GM04504 (cell line): ENCODE measurements at regions not wholly inside any gene's neighbourhood (a gene's known extent, or its start where the extent isn't known, plus 50 kb on each side); places are given as distances from the start of the nearest gene placed in this dataset.

Source experiments
- DNase-seq: peaks from one replicate; pipeline ENCODE4 v3.0.0-alpha.2; 2012; ENCODE audit warnings: low read depth

DNA sequence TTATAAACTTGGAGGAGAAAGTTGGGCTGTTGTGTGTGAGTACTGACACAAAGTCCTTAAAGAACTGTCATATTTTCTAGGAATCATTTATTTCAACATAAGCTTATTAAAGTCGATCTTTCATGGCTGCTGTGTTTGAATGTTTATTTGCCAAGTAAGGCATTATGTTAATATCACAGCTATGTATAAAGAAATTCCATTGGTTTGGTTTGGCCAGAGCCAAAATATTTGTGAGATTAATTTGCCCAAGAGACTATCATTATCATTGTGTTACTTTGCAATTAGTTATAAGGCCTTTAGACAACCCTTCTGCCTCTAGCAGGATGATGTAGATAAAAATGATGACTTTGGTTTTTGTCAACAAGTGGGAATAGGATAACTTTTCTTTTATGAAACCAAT lies 240.6 kb upstream of the NT5C1B start:
- peak; percentile 14 for DNase-seq

DNA sequence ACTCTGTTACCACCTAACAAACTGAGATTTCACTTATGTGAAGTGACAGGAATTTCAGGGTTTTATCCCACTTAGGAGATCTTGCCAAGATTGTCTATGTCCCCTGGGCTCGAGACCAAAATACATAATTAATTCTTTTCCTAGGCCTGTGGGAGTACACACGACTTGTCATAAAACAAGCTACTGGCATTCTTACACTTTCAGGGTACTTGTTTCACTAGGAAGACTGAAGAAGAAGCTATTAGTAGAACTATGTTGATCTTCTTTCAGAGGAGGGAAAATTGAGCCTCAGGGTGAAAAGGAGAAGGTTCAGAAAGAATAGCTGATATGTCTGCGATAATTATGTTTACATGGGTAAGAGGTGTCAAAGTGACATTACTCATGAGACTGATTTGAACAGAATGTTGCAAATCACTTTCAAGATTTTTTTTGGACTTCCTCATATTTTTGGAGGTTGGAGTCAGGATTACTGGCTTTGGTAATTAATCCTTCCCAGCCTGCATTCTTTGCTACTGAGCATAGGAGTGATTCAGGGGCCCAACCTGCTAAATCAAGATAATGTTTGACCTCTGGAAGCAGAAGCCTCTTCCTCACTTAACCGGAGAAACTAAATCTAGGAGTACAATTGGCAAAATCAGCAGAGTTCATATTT lies 240.0 kb upstream of the NT5C1B start:
- peak; percentile 42 for DNase-seq

GRCh38 chr2:18828296-18828695 lies 238.9 kb upstream of the NT5C1B start:
- no peak for DNase-seq

DNA sequence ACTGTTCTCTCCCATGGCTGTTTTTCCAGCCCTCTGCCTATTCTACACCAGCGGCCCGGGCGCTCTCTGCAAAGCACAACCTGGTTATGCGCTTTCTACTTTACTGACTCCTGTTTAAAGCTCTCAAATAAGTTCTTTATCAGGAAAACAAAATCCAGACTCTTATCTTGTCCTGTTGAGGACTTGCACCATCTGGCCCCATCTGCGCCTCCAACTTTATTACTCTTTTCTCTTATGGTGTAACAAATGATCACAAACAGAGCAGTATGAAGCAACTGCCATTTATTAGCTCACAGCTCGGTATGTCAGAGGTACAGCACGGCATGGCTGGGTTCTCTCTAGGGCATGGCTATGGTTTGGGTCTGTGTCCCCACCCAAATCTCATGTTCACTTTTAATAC lies 236.5 kb upstream of the NT5C1B start:
- no peak for DNase-seq

DNA sequence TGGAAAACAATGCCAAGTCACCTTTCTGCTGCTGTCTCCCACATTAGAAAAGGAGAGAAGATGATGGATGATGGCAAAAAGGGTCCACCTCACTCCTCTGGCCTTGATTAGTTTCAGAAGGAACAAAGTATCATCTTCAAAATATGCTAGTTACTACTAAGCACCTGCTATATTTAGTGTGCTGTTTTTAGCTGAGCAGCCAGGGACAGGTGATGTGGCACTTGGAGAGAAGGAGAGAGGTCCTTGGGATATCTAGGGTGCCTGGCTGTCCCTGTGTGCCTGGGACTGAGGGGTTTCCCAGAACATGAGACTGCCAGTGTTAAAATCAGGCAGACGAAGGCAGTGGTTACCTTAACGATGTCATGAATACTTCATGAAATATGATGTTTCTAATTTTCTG lies 235.5 kb upstream of the NT5C1B start:
- DNase-seq: no peak

DNA sequence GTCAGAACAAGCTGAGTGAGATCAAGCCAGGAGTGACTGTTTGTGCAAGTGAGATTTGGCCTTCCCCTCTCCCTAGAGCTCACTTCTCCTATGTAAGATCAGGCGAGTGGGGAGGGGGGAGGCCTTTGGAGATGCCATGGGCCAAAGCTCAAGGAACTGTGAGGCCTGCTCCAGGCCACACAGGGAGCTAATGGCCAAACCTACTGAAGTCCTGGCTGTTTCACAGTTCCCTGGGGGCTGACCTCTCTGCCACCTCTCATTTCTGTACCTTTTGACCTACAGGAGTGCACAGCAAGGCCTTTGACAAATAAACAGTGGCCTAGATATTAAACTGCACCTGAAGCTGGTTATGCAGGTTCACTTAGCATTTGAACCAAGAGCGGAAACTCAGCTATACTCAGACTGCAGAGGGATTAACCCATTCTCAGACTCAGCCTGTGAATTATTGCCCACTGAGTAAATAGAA lies 235.0 kb upstream of the NT5C1B start:
- DNase-seq: no peak

- no peak for DNase-seq
These were observed 232.1 kb upstream of the NT5C1B start for GRCh38 chr2:18821431-18821830.

GRCh38 chr2:18820966-18821365 lies 231.6 kb upstream of the NT5C1B start:
- no peak for DNase-seq

DNA sequence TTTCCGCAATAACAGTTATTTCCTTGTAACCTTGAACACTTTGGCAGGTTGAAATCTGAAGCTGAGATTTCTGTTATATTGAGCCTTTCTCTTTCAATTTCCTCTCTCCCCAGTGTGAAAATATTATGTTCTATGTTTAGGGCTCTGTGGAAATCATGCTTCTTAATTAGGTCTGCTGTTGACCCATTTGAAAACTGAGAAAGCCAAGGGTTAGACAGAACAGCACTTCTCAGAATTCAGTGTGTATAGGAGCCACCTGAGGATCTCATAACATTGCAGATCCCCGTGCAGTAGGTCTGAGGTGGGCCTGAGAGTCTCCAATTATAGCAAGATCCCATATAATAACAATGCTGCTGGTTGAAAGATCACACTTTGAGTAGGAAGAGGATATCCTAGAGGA lies 230.2 kb upstream of the NT5C1B start:
- DNase-seq: no peak

DNA sequence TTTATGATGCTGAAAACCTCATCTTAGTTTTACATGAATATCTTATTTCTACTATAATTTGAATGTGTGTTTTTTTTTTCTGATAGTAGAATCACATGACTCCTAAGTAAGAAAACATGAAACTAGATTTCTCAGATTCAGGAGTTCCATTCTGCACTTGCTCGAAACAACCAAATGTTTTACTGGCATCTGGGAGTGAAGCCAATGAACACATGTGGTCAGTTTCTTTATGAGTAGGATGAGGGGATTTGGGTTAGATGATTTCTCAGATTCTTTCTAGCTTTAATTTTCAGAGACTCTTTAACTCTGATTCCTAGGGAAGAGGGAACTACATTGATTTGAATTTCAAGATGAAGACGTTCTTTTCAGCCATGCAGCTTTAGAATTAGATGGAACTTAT lies 225.0 kb upstream of the NT5C1B start:
- peak; percentile 30 for DNase-seq

DNA sequence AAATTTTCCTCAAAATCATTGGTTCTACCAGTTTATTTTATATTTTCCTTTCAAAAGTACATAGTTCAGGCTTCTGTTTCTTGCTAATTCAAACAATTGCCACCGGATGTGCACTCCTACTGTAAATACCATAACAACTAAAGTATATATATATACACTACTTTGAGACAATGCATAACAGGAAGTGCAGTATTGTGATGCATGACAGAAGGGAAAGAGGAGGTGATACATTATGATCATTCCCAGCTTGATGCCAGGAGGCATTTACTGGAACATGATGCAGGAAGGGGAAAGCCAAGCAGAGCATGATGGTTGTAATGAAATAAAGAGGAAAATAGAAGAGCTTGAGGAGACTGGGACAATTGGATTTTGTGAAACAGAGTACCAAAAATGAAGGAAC lies 215.2 kb upstream of the NT5C1B start:
- DNase-seq: no peak

DNA sequence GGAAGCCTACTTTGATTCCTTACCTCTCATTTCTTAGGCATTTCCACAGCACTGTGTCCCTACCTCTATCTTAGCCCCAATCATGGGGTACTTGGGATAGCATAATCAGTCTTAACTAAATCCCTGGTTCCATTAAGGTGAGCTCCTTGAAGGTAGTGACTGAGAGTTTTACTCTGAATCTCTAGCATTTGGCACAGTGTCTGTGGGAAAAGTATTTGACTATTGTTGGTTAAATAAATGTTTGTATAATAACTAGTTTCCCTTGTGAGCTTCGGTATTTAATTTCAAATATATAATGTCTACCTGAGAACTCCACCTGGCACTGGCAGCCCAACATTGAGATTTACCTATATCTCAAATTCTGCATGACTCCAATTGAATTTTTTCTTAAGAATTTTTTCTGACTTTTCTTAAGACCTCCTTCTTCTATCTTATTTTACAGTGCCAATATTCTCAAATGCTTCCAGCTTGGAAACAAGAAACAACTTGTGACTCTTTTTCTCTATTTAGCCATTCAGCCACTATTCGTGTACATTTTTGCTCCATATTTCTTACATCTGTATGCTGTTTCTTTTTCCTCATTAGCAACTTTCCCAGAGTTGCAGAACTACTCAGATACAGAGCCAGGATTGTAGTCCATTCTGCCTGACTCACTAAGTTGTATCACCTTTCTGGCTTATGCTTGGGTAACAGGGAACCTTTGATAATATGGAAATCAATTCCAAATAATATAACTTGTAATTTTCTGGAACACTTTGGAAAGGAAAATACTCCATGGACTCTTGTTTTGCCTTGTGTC lies 214.0 kb upstream of the NT5C1B start:
- DNase-seq: no peak

GRCh38 chr2:18800240-18800971 lies 211.0 kb upstream of the NT5C1B start:
- no peak for DNase-seq

DNA sequence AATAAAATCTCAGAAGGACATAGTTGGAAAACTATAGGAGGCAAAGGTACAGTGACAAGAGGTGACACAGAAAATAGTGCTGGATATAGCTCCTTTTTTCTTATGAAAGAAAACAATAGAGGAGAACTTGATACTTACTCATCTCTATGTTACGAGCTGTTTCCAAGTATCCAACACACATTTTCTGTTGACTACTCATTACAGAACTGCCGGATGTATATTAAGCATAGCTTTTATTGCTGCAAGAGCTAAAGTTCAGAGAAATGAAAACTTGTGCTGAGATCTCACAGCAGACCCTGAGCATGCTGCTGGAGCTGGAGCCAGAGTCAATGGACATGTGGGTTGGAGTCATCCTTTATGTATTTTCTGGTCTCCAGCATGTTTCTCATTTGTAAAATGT lies 210.0 kb upstream of the NT5C1B start:
- no peak for DNase-seq

DNA sequence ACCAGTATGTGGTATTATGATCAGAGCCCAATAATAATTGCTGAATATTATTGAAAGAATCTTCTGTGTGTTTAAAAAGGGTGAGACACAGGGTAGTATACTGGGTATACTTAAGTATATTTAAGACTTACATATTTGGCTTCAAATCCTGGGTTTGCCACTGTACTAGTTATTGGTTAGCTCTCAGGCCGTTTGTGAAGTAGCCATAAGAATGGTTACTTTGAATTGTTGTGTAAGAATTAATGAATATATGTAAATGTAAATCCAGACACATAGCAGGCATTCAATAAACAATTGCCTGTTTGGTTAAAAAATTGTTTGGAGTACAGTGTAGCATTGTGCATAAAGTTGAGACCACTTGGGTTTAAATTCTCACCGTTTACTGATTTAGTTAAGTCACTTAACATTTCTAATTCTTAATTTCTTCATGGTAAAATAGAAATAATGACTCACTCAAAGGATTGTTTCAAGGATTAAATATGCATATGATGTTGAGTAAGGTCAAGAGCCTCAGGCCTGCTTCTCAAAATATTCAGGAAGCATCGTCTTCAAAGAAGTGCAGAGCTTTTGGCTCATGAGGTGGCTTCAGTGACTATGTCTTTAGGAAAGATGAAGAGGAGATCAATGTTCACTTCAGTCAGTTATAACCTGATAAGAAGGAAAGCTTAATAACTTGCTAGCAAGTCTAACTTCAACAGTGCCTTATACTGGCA lies 207.9 kb upstream of the NT5C1B start:
- DNase-seq: no peak

DNA sequence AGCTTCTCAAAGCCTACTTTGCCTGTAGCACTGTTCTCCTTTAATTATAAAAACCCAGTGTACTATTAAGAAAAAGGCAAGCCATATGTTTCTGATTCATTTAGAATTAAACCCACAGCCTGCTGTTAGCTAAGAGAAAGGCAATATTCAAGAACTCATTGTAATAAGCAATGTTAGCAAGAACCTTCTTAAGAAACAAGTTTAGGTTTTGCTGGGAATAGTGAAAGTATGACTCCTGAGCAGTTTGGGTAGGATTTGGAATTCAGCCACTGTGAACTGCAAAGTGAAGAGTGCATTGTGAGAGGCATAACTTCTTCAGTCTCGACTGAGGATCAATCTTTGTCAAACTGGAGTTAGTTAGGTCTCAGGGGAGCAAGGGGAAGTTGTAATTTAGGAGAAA lies 206.5 kb upstream of the NT5C1B start:
- DNase-seq: no peak

GRCh38 chr2:18792684-18793083 lies 203.3 kb upstream of the NT5C1B start:
- no peak for DNase-seq

- no peak for DNase-seq
These were observed 202.9 kb upstream of the NT5C1B start for GRCh38 chr2:18792226-18792629.

DNA sequence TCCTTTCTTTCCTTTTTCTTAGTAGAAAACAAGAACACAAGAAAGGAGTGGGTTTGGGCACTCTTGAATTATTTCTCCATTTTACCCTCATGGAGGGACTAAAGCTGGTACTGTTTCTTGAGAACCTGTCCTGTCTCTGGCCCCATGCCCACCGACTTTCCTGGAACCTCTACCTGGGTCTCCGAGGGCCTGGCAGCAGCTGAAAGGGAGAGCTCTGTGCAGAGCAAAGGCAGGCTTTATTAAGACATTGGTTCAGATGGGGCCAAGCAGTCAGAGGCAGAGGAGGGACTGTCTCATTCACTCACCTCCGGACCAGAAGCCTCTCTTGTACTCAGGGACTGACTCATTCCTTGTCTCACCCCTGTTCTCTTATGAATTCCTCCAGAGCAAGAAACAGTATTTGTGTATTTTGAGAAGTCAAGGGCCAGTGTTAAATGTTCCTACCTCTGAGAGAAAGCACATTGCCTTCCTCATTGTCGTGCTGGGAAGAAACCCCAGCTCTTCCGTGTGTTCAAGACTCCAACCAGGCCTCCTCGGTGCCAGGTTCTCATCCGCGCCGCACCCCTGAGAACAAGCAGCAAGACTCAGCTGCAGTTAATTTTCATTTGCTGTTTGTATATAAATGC lies 201.9 kb upstream of the NT5C1B start:
- DNase-seq: no peak

DNA sequence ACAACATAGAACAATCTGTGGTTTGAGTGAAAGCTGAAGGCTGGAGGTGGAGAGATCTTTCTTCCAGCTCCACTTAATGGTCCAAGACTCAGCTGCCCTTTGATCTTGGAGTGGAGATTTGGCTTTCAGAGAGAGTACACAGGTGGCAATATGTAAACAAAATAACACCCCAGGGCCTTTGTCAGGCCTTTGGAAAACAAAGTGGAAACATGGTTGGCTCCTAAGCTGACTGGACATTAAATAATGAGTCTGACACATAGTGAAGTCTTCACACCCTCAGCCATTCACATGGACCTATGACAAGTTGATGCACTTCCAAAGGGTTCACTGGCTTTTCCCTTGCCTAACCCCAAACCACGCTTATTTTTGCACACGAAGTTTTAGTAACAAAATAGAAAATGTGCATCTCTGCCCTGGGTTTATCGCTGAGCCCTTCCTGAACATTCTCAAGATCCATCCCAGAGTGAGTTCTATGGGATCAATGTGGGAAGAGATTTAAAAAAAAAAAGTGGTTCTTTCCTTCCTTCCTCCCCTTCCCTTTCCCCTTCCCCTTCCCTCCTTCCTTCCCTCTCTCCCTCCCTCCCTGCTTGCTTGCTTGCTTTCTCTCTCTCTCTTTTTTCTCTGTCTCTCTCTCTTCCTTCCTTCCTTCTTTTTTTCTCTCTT lies 201.3 kb upstream of the NT5C1B start:
- no peak for DNase-seq

- DNase-seq: no peak
These were observed 199.2 kb upstream of the NT5C1B start for GRCh38 chr2:18788592-18788991.
